ENCODE measurements at regions not wholly inside any gene's neighbourhood (a gene's known extent, or its start where the extent isn't known, plus 50 kb on each side); places are given as distances from the start of the nearest gene placed in this dataset.

- Histone ChIP-seq H3K4me1 (peaks cover 3 to 20% (median 8%) of the 10 kb centered on the region in 3 donors), H3K4me3 (no peak overlapping the region), H3K36me3 (no peaks in the 10 kb centered on the region), H3K9me3 (no peaks in the 10 kb centered on the region), H3K27ac (no peak overlapping the region), H3K27me3 (no peaks in the 10 kb centered on the region)
- ATAC-seq, result no peak
- WGBS, 2 donors (ENCODE audit: low coverage in 1 of 2), result 94 to 100% methylated on average over 1 to 3 of the region's 3 CpGs
- no peak for TF ChIP-seq CTCF (IDR thresholded peaks at IDR 0.05)
- TF ChIP-seq POLR2A (IDR thresholded peaks at IDR 0.05), result no peak
- no peak for TF ChIP-seq POLR2AphosphoS5 (IDR thresholded peaks at IDR 0.05)
- TF ChIP-seq EP300 (IDR thresholded peaks at IDR 0.05), result no peak
Measured at GRCh38 chr15:35991386-35991785, 445.4 kb upstream of the DPH6 start.

GRCh38 chr15:35992791-35993190 is 446.8 kb upstream of the DPH6 start:
- no peak for TF ChIP-seq EP300 (IDR thresholded peaks at IDR 0.05)
- TF ChIP-seq POLR2A (IDR thresholded peaks at IDR 0.05), result no peak
- no peak for TF ChIP-seq CTCF (IDR thresholded peaks at IDR 0.05)
- TF ChIP-seq POLR2AphosphoS5 (IDR thresholded peaks at IDR 0.05), result no peak
- Histone ChIP-seq H3K36me3 (no peaks in the 10 kb centered on the region), H3K27ac (no peak overlapping the region), H3K9me3 (no peaks in the 10 kb centered on the region), H3K4me1 (peaks cover 0 to 6% (median 0%) of the 10 kb centered on the region in 3 donors), H3K4me3 (no peak overlapping the region), H3K27me3 (no peaks in the 10 kb centered on the region)
- ATAC-seq, result no peak
- 100% methylated on average over 1 to 2 of the region's 2 CpGs for WGBS, 2 donors (ENCODE audit: low coverage in 1 of 2)

GRCh38 chr15:35993196-35993595 is 447.2 kb upstream of the DPH6 start:
- H3K9me3 ChIP-seq, result no peaks in the 10 kb centered on the region
- TF ChIP-seq EP300 (IDR thresholded peaks at IDR 0.05) (no peak), POLR2A (IDR thresholded peaks at IDR 0.05) (no peak), CTCF (IDR thresholded peaks at IDR 0.05) (no peak), POLR2AphosphoS5 (IDR thresholded peaks at IDR 0.05) (no peak)
- no peaks in the 10 kb centered on the region for H3K27me3 ChIP-seq
- no peaks in the 10 kb centered on the region for H3K36me3 ChIP-seq
- no peak overlapping the region for H3K27ac ChIP-seq
- ATAC-seq, result no peak
- H3K4me3 ChIP-seq, result no peak overlapping the region
- peaks cover 0 to 2% (median 0%) of the 10 kb centered on the region in 3 donors for H3K4me1 ChIP-seq

GRCh38 chr15:35994876-35995275 is 448.9 kb upstream of the DPH6 start:
- H3K9me3 ChIP-seq, result no peaks in the 10 kb centered on the region
- no peak overlapping the region for H3K4me3 ChIP-seq
- 86% methylated on average over 1 of the region's 1 CpG; no CpG with 5 or more reads in 1 of the 2 donors for WGBS, 2 donors (ENCODE audit: low coverage in 1 of 2)
- TF ChIP-seq POLR2A (IDR thresholded peaks at IDR 0.05) (no peak), EP300 (IDR thresholded peaks at IDR 0.05) (no peak), CTCF (IDR thresholded peaks at IDR 0.05) (no peak), POLR2AphosphoS5 (IDR thresholded peaks at IDR 0.05) (no peak)
- H3K27me3 ChIP-seq, result no peaks in the 10 kb centered on the region
- no peak overlapping the region for H3K27ac ChIP-seq
- no peak for ATAC-seq
- H3K36me3 ChIP-seq, result no peaks in the 10 kb centered on the region
- no peaks in the 10 kb centered on the region for H3K4me1 ChIP-seq

- H3K27me3 ChIP-seq, result no peaks in the 10 kb centered on the region
- TF ChIP-seq EP300 (IDR thresholded peaks at IDR 0.05) (no peak), POLR2AphosphoS5 (IDR thresholded peaks at IDR 0.05) (no peak), CTCF (IDR thresholded peaks at IDR 0.05) (no peak)
- H3K9me3 ChIP-seq, result no peaks in the 10 kb centered on the region
- no peak overlapping the region for H3K27ac ChIP-seq
- no peaks in the 10 kb centered on the region for H3K36me3 ChIP-seq
- H3K4me3 ChIP-seq, result no peak overlapping the region
- no peak for ATAC-seq
- WGBS, 2 donors (ENCODE audit: low coverage in 1 of 2), result 66 to 67% methylated on average over 7 of the region's 7 CpGs
- no peaks in the 10 kb centered on the region for H3K4me1 ChIP-seq
Measured at GRCh38 chr15:35998663-35999602, 453.0 kb upstream of the DPH6 start.

Measured in gastroesophageal sphincter (tissue), 4 donors.